HUES64 (cell line): ENCODE measurements at regions not wholly inside any gene's neighbourhood (a gene's known extent, or its start where the extent isn't known, plus 50 kb on each side); places are given as distances from the start of the nearest gene placed in this dataset.

Experiments
- H3K27ac ChIP-seq: 2 replicates; pipeline ENCODE4 v1.7.0; 2013; ENCODE audit warnings: low read depth, low read length, inconsistent platforms
- H3K27me3 ChIP-seq: 2 replicates; pipeline ENCODE4 v1.6.1; 2013; ENCODE audit warnings: mild to moderate bottlenecking, low read length; ENCODE audit not compliant: insufficient read depth
- H3K36me3 ChIP-seq: 2 replicates; pipeline ENCODE4 v1.6.1; 2013; ENCODE audit warnings: mild to moderate bottlenecking, low read length; ENCODE audit not compliant: insufficient read depth
- H3K4me1 ChIP-seq: 2 replicates; pipeline ENCODE4 v1.6.1; 2013; ENCODE audit warnings: mild to moderate bottlenecking, low read length, moderate library complexity; ENCODE audit not compliant: insufficient read depth
- H3K4me3 ChIP-seq: 2 replicates; pipeline ENCODE4 v1.5.1; 2013; ENCODE audit warnings: mild to moderate bottlenecking, low read length, moderate library complexity
- H3K9ac ChIP-seq: 2 replicates; pipeline ENCODE4 v1.6.1; 2013; ENCODE audit warnings: mild to moderate bottlenecking, low read depth, low read length
- H3K9me3 ChIP-seq: 2 replicates; pipeline ENCODE4 v1.6.1; 2013; ENCODE audit warnings: low read depth, low read length; ENCODE audit not compliant: insufficient read depth
- WGBS: fragments of 150-250, 120-280 bp; methylation state at CpG from one replicate; pipeline ENCODE4 v1.1.7; 2013; ENCODE audit warnings: missing lambda C conversion rate; 5-methylcytosine and 5-hydroxymethylcytosine counted together

DNA sequence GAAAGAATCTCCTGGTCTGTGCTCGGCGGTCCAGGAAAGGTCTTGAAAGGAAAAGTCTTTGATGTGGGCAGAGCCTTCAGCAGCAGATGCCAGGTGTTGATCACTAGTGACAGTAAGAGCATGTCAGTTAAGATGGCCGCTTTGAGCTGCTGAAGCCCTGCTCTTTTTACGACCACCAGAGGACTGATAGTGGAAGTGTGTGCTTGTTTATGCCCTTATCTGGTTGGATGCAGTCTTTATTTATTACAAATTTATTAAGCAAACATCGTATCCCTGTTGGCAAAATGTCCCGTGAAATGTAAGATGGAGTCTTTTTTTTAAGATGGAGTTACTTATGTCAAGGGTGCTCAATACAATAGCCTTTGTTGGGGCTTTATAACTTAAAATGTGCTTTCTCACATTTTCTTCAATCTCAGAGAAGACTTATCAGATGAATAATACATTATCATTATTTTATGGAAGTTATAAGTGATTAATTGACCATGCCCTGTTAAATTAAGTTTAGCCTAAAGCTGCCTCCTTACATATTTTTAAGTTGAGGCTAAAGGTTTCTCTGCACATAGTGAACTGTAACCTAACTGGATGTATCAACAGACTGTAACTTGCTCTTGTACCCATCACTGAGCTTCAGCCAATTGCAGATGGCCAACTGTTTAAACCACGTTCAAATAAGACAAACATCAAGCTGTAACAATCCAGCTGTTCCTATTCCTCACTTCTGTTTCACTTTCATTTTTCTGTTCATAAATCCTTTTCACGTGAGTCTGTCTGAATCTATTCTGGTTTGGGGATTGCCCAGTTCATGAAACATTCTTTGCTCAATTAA, 97.4 kb upstream of the PIK3CG start:
- Histone ChIP-seq H3K4me3 (no peak overlapping the region), H3K27me3 (no peaks in the 10 kb centered on the region), H3K36me3 (no peaks in the 10 kb centered on the region), H3K27ac (no peak overlapping the region), H3K9me3 (no peaks in the 10 kb centered on the region), H3K9ac (no peak overlapping the region), H3K4me1 (no peaks in the 10 kb centered on the region)
- WGBS: 93% methylated on average over 8 of the region's 8 CpGs

DNA sequence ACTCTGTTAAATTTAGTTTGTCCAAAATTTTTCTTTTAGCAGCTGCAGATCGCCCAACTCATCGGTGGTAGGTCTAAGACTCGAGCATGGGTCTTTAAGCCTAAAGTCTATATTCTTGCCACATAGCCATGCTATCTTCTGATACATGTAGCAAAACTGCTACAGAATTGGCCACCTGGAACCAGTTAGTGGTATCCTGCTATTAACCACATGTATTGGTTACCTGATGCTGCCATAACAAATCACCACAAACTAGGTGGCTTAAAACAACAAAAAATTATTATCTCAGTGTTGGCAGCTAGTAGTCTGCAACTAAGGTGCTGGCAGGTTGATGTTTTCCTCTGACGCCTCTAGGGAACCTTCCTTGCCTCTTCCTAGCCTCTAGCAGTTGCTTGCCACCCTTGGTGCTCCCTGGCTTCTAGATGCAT, 96.7 kb upstream of the PIK3CG start:
- 95% methylated on average over 4 of the region's 4 CpGs for WGBS
- no peaks in the 10 kb centered on the region for H3K4me1 ChIP-seq
- no peak overlapping the region for H3K27ac ChIP-seq
- no peaks in the 10 kb centered on the region for H3K27me3 ChIP-seq
- no peak overlapping the region for H3K9ac ChIP-seq
- no peak overlapping the region for H3K4me3 ChIP-seq
- H3K36me3 ChIP-seq: no peaks in the 10 kb centered on the region
- H3K9me3 ChIP-seq: no peaks in the 10 kb centered on the region

DNA sequence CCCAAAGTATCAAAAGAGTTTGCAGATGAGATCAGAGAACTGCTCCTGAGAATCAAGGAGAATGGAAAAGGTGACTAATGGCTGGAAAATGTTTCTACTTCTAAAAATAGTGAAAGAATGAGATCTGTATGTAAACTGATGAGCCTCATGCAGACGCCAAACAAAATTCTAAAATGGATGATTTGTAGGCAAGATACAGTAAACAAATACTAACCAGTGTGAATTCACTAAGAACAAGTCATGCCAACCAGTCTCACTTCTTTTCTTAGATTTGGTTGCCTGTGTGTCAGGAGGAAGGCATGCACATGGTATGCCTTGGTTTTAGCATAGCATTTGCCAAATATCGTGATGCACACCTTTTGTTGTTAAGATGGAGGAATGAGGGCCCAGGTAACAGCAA, 94.9 kb upstream of the PIK3CG start:
- Histone ChIP-seq H3K9ac (no peak overlapping the region), H3K36me3 (no peaks in the 10 kb centered on the region), H3K27me3 (no peaks in the 10 kb centered on the region), H3K9me3 (no peaks in the 10 kb centered on the region), H3K27ac (no peak overlapping the region), H3K4me1 (peaks cover 4% of the 10 kb centered on the region; the same call in 1 of the 2 replicates), H3K4me3 (no peak overlapping the region)
- WGBS: 80% methylated on average over 2 of the region's 2 CpGs

DNA sequence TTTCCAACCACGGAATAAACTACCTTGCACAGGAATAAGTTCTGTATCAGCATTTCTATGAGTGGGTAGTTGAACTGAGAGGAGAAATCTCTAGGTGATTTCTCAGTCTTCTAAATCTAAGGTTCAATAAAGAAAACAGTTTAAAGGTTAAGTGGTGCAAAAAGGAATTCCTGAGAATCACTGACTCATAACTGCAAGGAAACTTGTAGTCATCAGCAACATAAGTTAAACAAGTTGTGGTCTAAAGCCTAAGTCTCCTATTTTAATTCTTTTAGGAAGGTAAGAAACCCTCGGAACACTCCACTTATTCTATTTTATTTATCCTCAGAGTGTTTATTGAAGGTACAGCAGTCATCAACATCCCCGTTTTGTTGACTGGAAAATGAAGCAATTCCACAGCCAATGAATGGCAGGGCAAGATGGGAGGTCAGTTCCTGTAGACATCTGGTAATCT, 92.4 kb upstream of the PIK3CG start:
- WGBS: 85% methylated on average over 2 of the region's 3 CpGs
- Histone ChIP-seq H3K4me1 (peaks cover 11% of the 10 kb centered on the region; the same call in 1 of the 2 replicates), H3K9me3 (no peaks in the 10 kb centered on the region), H3K27me3 (no peaks in the 10 kb centered on the region), H3K9ac (no peak overlapping the region), H3K27ac (no peak overlapping the region), H3K36me3 (no peaks in the 10 kb centered on the region), H3K4me3 (no peak overlapping the region)

DNA sequence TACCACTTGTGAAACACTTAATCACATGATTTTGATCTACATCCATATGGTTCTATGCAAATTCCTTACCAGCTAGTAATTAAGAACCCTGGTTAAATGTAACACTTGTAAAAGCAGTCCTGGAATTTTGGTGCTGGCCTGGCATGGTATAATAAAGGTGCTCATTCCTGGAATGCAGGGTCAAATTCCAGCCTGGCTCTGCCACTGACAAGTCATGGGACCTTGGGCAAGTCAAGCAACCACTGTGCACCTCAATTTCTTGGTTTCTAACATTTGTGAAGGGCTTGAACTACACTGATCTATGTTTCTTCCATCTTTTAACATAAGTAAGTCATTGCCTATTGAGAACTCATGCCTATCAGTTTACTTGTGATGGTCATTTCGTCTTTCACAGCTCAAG, 91.9 kb upstream of the PIK3CG start:
- Histone ChIP-seq H3K9ac (no peak overlapping the region), H3K4me3 (no peak overlapping the region), H3K9me3 (no peaks in the 10 kb centered on the region), H3K27me3 (no peaks in the 10 kb centered on the region), H3K4me1 (peaks cover 11% of the 10 kb centered on the region; the same call in 1 of the 2 replicates), H3K36me3 (no peaks in the 10 kb centered on the region), H3K27ac (no peak overlapping the region)
- 100% methylated on average over 1 of the region's 1 CpG for WGBS

DNA sequence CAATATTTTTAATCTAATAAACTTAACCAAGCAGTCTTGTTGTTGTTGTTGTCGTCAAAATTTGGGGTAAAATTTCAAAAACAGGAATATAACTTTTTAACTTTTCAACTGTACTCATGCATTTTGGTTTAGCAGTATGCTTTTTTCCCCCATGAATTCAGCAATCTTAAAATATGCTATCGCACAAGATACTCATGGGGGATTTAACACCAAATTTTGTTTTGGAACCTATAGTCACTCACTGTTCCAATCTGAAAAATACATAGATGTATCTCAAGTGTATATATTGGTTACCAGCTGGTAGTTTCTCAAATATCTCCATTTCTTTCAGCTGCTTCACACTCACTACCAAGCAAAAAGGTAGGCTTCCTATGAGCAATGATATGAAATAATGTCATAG, 91.4 kb upstream of the PIK3CG start:
- WGBS: 100% methylated on average over 2 of the region's 2 CpGs
- Histone ChIP-seq H3K9ac (no peak overlapping the region), H3K36me3 (no peaks in the 10 kb centered on the region), H3K27me3 (no peaks in the 10 kb centered on the region), H3K4me1 (peaks cover 11% of the 10 kb centered on the region; the same call in 1 of the 2 replicates), H3K27ac (no peak overlapping the region), H3K9me3 (no peaks in the 10 kb centered on the region), H3K4me3 (no peak overlapping the region)

DNA sequence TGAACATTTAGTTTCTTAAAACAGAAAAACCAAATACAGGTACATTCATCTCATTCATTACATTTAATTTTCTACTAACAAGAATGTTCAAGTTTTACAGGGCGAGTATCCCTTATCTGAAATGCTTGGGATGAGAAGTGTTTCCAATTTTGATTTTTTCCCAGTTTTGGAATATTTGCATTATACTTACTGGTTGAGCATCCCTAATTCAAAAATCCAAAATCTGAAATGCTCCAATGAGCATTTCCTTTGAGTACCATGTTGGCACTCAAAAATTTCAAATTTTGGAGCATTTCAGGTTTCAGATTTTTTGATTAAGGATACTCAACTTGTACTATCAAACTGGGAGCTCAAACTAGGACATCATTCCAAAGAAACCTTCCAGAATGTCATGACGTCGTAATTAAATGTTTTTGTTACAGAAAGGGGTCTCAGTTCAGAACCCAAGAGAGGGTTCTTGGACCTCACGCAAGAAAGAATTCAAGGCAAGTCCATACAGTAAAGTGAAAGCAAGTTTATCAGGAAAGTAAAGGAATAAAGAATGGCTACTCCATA, 90.8 kb upstream of the PIK3CG start:
- Histone ChIP-seq H3K27ac (no peak overlapping the region), H3K4me3 (no peak overlapping the region), H3K9ac (no peak overlapping the region), H3K27me3 (no peaks in the 10 kb centered on the region), H3K4me1 (peaks cover 11% of the 10 kb centered on the region; the same call in 1 of the 2 replicates), H3K9me3 (no peaks in the 10 kb centered on the region), H3K36me3 (no peaks in the 10 kb centered on the region)
- 93% methylated on average over 3 of the region's 4 CpGs for WGBS

DNA sequence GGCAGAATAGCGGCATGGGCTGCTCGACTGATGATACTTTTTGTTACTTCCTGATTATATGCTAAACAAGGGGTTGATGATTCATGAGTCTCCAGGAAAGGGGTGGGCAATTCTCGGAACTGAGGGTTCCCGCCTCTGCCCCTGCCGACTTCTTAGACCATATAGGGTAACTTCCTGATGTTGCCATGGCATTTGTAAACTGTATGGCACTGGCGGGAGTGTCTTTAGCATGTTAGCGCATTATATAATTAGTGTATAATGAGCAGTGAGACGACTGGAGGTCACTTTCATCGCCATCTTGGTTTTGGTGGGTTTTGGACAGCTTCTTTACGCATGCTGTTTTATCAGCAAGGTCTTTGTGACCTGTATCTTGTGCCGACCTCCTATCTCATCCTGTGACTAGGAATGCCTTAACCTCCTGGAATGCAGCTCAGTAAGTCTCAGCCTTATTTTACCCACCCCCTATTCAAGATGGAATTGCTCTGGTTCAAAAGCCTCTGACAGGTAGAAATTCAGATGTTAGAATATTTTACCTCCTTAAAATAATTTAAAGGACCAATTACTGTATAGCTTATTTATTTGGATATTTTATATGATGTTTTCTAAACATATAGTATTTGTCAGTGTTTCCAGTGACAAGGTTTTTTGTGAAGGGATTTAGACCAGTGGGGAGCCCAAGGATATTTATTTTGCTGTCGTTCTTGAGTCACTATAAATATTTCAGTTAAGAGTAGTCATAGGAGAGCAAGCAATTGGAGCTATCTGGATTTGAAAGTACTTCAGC, 90.1 kb upstream of the PIK3CG start:
- H3K9ac ChIP-seq: no peak overlapping the region
- no peak overlapping the region for H3K27ac ChIP-seq
- WGBS: 87% methylated on average over 12 of the region's 12 CpGs
- H3K27me3 ChIP-seq: no peaks in the 10 kb centered on the region
- no peaks in the 10 kb centered on the region for H3K36me3 ChIP-seq
- no peaks in the 10 kb centered on the region for H3K9me3 ChIP-seq
- no peak overlapping the region for H3K4me3 ChIP-seq
- peaks cover 11% of the 10 kb centered on the region; the same call in 1 of the 2 replicates for H3K4me1 ChIP-seq

DNA sequence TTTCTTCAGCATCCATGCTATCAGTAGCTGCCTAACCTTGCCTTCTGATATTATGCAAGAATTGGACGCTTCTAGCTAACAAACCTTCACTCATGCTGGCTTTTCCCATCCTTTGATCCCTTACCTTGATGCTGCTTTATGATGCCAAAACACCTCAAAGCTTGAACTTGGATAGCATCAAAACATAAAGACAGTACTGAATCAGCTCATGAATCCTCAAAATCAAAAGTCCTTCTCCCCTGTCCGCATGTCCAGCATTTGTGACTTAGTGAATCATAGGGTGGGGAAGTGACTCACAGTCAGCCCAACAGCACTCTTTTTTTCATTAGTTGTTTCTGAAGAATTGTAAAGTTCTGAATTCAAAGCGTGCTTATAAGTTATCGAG, 89.5 kb upstream of the PIK3CG start:
- H3K27ac ChIP-seq: no peak overlapping the region
- no peaks in the 10 kb centered on the region for H3K36me3 ChIP-seq
- no peaks in the 10 kb centered on the region for H3K27me3 ChIP-seq
- peaks cover 11% of the 10 kb centered on the region; the same call in 1 of the 2 replicates for H3K4me1 ChIP-seq
- no peak overlapping the region for H3K9ac ChIP-seq
- no peaks in the 10 kb centered on the region for H3K9me3 ChIP-seq
- WGBS: 89% methylated on average over 2 of the region's 4 CpGs
- H3K4me3 ChIP-seq: no peak overlapping the region

DNA sequence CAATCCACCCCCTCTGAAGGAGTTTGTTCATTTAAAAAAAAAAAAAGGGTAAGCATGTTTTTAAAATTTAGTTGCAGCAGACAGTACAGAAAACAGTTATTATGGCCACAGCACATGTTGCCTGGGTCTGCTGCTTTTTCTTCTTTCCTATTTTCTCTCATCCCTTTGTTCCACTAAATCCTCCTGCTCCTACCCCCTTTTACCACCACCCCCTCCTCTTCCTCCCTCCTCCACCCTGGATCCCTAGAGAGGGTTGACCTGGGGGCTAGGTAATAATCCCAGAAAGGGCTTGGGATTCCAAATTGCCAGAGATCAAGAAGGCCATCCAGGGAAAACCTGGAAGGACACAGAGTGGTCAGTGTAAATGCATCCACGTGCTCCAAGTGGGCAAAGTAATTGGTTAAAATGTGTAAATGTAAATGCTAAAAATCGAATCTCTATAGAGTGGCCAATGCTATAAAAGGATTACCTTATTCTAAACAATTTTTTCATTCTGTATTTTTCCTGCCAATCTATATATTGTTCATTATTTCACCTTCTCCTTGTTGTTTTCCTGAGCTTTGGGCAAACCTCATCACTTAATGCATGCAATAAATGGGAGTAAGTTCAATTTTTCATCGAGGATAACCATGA, 89.0 kb upstream of the PIK3CG start:
- no peaks in the 10 kb centered on the region for H3K36me3 ChIP-seq
- no peaks in the 10 kb centered on the region for H3K27me3 ChIP-seq
- H3K9ac ChIP-seq: no peak overlapping the region
- H3K4me3 ChIP-seq: no peak overlapping the region
- WGBS: 76% methylated on average over 2 of the region's 3 CpGs
- no peaks in the 10 kb centered on the region for H3K9me3 ChIP-seq
- peaks cover 11% of the 10 kb centered on the region; the same call in 1 of the 2 replicates for H3K4me1 ChIP-seq
- H3K27ac ChIP-seq: no peak overlapping the region
